NCI-H2081 treated with DMSO at 0.1 percent for 48 hours (cell line): ENCODE measurements at regions not wholly inside any gene's neighbourhood (a gene's known extent, or its start where the extent isn't known, plus 50 kb on each side); places are given as distances from the start of the nearest gene placed in this dataset.

Source experiments
- DNase-seq: peaks from one replicate; lab custom pipeline; 2025; lab: John Stamatoyannopoulos, UW

GRCh38 chr5:99133921-99134320 lies 205.1 kb upstream of the CHD1 start:
- DNase-seq, result no peak

- DNase-seq, result no peak
These were observed 201.1 kb upstream of the CHD1 start for GRCh38 chr5:99129768-99130501.

- no peak for DNase-seq
These were observed 194.2 kb upstream of the CHD1 start for GRCh38 chr5:99122976-99123375.

GRCh38 chr5:99119326-99119725 lies 190.5 kb upstream of the CHD1 start:
- DNase-seq, result no peak

- no peak for DNase-seq
These were observed 187.7 kb upstream of the CHD1 start for GRCh38 chr5:99116526-99116925.

DNA sequence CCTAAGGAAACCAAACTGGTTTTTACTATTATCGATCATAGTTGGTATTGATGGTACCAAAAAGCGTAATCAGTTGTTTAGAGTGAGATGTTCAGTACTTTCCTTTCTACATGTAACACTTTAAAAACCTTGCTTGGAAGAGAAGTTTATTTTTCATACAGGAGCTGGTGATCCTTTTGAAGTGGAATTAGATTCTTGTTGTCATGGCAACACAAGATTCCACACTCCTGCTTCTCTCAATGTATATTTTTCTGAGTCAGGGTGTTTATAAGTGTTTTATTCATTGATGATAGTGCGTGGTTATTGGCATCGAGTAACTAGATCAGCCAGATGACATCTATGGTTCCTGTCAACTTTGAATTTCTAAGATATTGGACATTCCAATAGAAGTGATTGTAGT lies 181.1 kb upstream of the CHD1 start:
- no peak for DNase-seq

DNA sequence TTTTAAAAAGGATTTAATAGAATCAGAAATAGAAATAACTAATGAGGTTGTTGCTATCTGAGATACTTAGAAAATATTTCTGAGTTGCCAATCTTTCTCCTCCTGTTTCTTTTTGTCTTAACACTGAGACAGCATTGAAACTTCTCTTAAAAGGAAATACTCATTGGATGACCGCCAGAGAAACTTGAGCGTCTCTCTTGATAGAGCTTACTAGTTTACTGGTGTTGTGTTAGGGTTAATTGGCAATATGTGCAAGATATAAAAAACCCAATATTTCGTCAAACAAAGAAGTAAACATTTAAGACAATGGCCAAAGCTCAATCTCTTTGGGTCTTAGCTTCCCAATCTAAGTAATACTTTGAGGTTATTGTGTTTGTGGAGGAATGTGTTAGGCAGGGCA lies 176.4 kb upstream of the CHD1 start:
- no peak for DNase-seq

- peak; percentile 3 for DNase-seq
These were observed 175.8 kb upstream of the CHD1 start for GRCh38 chr5:99104538-99105132.

DNA sequence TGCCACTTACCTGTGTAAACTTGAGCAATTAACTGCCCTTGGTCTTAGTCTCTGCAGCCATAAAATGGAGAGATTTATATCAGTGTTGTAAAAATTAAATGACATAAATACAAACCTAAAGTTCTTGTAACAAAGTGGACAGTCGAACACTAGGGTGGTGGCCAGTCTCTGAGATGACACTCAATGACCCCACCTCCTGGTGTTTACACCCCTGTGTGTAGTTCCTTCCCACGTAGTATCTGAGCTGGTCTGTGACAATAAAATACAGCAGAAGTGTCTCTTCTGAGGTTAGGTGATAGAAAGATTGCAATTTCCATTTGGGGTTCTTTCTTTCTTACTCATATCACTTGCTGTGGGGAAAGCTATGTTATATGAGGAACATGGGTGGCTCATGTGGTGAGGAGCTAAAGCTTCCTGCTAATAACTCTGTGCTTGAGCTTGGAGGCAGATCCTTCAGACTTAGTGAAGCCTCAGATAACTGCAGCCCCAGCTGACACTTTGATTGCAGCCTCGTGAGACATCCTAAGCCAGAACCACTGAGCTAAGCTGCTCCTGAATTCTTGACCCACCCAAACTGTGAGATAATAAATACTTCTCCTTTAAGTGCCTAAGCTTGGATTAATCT lies 173.4 kb upstream of the CHD1 start:
- no peak for DNase-seq

GRCh38 chr5:99099691-99100090 lies 170.9 kb upstream of the CHD1 start:
- DNase-seq, result no peak

DNA sequence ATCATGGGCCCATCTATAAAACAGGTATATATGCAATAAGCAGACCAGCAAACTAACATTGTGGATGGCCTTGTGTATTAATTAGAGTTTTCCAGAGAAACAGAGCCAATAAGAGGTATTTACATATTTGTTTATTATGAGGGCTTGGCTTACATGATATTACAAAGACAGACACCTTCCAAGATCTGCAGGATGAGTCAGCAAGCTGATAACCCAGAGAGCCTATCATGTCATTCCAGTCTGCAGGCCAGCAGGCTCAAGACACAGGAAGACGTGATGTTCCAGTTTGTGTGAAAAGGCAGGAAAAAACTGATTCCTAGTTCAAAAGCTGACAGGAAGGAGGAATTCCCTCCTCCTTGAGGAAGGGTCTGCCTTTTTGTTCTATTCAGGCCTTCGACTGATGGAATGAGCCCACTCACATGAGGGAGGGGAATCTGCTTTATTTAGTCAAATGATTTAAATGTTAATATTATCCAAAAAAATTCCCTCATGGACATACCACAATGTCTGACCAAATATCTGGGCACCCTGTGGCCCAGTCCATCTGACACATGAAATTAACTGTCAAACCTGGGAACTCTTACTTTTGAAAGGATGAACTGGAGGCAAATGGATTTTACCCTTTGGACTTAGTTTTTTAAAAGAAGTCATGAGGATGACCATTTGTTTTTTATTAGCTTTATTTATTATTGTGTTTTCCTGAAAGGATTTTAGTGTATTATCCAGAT lies 161.2 kb upstream of the CHD1 start:
- DNase-seq, result no peak

DNA sequence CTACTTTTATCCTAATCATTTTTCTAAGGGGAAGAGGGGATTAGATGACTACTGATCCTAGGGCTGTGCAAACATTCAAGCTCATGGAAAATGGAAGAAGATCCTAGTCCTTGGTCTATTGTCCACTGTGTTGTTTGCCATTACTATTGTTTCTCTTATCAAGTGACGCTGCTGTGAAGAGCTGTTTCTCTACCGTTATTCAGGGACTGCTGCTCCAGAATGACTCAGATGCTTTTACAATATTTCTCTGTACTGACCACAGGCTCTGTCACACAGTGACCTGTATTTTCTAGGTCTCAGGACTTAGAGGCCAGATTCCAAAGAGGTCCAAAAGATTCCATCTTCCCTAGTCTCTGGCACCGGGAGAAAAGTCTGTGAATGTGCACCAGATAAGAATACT lies 159.5 kb upstream of the CHD1 start:
- no peak for DNase-seq

GRCh38 chr5:99083197-99083596 lies 154.4 kb upstream of the CHD1 start:
- no peak for DNase-seq

DNA sequence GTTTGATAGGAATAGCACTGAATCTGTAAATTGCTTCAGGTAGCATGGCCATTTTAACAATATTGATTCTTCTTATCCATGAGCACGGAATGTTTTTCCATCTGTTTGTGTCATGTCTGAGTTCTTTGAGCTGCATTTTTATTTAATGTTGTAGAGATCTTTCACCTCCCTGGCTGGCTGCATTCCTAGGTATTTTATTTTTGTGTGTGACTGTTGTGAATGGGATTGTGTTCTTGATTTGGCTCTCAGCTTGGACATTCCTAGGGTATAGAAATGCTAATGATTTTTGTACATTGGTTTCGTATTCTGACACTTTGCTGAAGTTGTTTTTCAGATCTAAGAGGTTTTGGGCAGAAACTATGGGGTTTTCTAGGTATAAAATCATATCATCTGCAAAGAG lies 152.9 kb upstream of the CHD1 start:
- DNase-seq, result no peak

- DNase-seq, result no peak
These were observed 148.2 kb upstream of the CHD1 start for GRCh38 chr5:99076723-99077640.

DNA sequence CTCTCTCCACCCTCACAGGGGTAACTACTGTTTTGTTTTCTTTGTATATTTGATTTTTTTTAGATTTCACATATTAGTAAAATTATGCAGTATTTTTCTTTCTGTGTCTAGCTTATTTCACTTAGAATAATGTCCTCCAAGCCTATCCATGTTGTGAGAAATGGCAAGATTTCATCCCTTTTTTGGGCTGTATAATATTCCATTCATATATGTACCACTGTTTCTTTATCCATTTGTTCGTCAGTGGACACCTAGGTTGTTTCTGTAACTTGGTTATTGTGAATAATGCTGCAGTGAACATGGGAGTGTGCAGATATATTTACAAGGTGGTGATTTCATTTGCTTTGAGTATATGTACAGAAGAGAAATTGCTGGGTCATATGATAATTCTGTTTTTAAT lies 144.0 kb upstream of the CHD1 start:
- no peak for DNase-seq

DNA sequence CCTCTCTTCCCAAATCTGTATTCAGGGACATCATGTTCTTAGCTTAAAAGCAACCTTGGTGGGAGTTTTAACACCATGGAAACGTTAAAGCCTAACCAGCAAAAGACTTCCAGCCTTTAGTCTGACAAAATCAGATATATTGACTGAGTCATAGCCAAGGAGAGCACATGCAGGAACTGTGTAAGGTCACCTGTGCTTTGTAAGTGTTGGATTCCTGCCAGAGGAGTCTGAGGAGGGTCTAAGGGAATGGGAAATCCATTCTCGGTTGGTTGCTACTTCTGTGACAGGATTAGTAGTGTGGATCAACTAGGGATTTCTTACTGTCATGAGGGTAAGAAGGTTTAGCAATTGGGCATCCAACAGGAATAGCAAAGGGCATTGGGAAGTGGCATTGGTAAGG lies 142.0 kb upstream of the CHD1 start:
- DNase-seq, result no peak

GRCh38 chr5:99070362-99070761 lies 141.6 kb upstream of the CHD1 start:
- no peak for DNase-seq

GRCh38 chr5:99068944-99069650 lies 140.3 kb upstream of the CHD1 start:
- no peak for DNase-seq

- DNase-seq, result no peak
These were observed 134.9 kb upstream of the CHD1 start for GRCh38 chr5:99063737-99064136.

DNA sequence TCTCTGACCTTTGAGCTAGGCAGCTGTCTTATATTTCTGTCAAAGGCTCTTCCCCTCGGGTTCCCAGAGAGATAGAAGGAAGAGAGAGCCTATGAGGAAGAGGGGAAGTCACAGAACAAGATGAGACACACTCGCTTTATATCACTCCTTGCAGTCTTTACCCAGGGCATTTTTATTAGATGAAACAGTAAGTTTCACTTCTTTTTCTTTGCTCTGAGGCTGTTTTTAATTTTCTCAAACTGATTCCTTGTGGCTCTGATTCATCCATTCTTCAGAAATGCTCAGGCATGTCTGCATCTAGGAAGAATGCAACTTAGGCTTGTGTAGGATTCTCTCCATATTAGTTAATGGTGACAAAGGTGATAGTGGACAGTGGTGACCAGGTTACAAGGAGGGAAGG lies 132.9 kb upstream of the CHD1 start:
- DNase-seq, result no peak
